Small intestine (tissue), 7 donors: ENCODE measurements at regions not wholly inside any gene's neighbourhood (a gene's known extent, or its start where the extent isn't known, plus 50 kb on each side); places are given as distances from the start of the nearest gene placed in this dataset.
"Not testable (repeated sequence)": the region's sequence is repeated elsewhere in the genome, so short reads cannot be mapped to it uniquely, and the experiment has no call there.

Source experiments
- DNase-seq, 2 donors: peaks; one replicate each; pipeline versions ENCODE4 v3.0.0 to v3.0.0-alpha.2; 2013
- FAIRE-seq: peaks from 2 replicates; lab custom pipeline; 2012; peaks lifted over from hg19 to GRCh38; lab: Jason Lieb, UNC
- H3K27ac ChIP-seq, 3 donors: one replicate each; pipeline ENCODE4 v1.5.1; 2013; ENCODE audit warnings: low read length in 2 of 3, mild to moderate bottlenecking in 2 of 3, control low read depth in 1 of 3, inconsistent platforms in 1 of 3, low read depth in 1 of 3, moderate library complexity in 1 of 3
- H3K27me3 ChIP-seq, 3 donors: one replicate each; pipeline ENCODE4 v1.6.1; 2013; ENCODE audit warnings: low read length in 3 of 3, inconsistent platforms in 1 of 3; ENCODE audit not compliant: control insufficient read depth in 3 of 3, insufficient read depth in 3 of 3
- H3K36me3 ChIP-seq, 3 donors: one replicate each; pipeline ENCODE4 v1.6.1; 2013; ENCODE audit warnings: low read length in 3 of 3, inconsistent platforms in 1 of 3, low read depth in 1 of 3, mild to moderate bottlenecking in 1 of 3, moderate library complexity in 1 of 3; ENCODE audit not compliant: control insufficient read depth in 3 of 3, insufficient read depth in 2 of 3
- H3K4me1 ChIP-seq, 3 donors: one replicate each; pipeline ENCODE4 v1.6.1; 2013; ENCODE audit warnings: low read length in 2 of 3, inconsistent platforms in 1 of 3, low read depth in 1 of 3, mild to moderate bottlenecking in 1 of 3, moderate library complexity in 1 of 3; ENCODE audit not compliant: control insufficient read depth in 3 of 3, insufficient read depth in 2 of 3
- H3K4me3 ChIP-seq, 3 donors: one replicate each; pipeline ENCODE4 v1.5.1; 2013; ENCODE audit warnings: low read length in 3 of 3, control low read depth in 1 of 3, inconsistent platforms in 1 of 3, low read depth in 1 of 3, mild to moderate bottlenecking in 1 of 3, moderate library complexity in 1 of 3
- H3K9me3 ChIP-seq, 2 donors: one replicate each; pipeline ENCODE4 v1.6.1; 2013; ENCODE audit warnings: low read depth in 1 of 2, low read length in 1 of 2; ENCODE audit not compliant: control insufficient read depth in 2 of 2, insufficient read depth in 1 of 2
- WGBS, 3 donors: extraction: QIAGEN DNeasy Blood & Tissue Kit; methylation state at CpG; one replicate each; pipeline ENCODE4 v1.1.7; 2013; 5-methylcytosine and 5-hydroxymethylcytosine counted together
- donor health status: healthy with polysubstance abuse.
- donor health status: control.
- donor health status: control.
- donor health status: Bipolar disorder and iron deficiency.
- donor health status: healthy.

GRCh38 chr9:39579000-39579399, 223.5 kb downstream of the SPATA31A1 start:
- 46 to 69% (median 59%) methylated on average over 3 to 4 of the region's 4 CpGs for WGBS, 3 donors
- DNase-seq, H3K4me3 ChIP-seq, H3K27me3 ChIP-seq, H3K9me3 ChIP-seq, H3K36me3 ChIP-seq, H3K27ac ChIP-seq, FAIRE-seq, H3K4me1 ChIP-seq: not testable (repeated sequence)

GRCh38 chr9:39581296-39581695, 225.8 kb downstream of the SPATA31A1 start:
- not testable (repeated sequence) for DNase-seq, H3K27ac ChIP-seq, H3K27me3 ChIP-seq, H3K4me3 ChIP-seq, H3K9me3 ChIP-seq, FAIRE-seq, H3K36me3 ChIP-seq, H3K4me1 ChIP-seq
- 92 to 96% (median 93%) methylated on average over 2 to 3 of the region's 3 CpGs for WGBS, 3 donors

- H3K4me3 ChIP-seq, H3K27me3 ChIP-seq, H3K9me3 ChIP-seq, H3K27ac ChIP-seq, H3K36me3 ChIP-seq, DNase-seq, H3K4me1 ChIP-seq, FAIRE-seq: not testable (repeated sequence)
- 76 to 100% (median 89%) methylated on average over 1 of the region's 1 CpG for WGBS, 3 donors
These were observed 227.4 kb downstream of the SPATA31A1 start for GRCh38 chr9:39582677-39583412.

- H3K36me3 ChIP-seq, H3K4me3 ChIP-seq, H3K9me3 ChIP-seq, FAIRE-seq, H3K4me1 ChIP-seq, H3K27ac ChIP-seq, H3K27me3 ChIP-seq, DNase-seq: not testable (repeated sequence)
These were observed 227.9 kb downstream of the SPATA31A1 start for GRCh38 chr9:39583413-39583747.

- H3K4me1 ChIP-seq, H3K36me3 ChIP-seq, FAIRE-seq, H3K27me3 ChIP-seq, H3K27ac ChIP-seq, H3K9me3 ChIP-seq, H3K4me3 ChIP-seq, DNase-seq: not testable (repeated sequence)
- WGBS, 3 donors, result 88 to 91% (median 89%) methylated on average over 5 to 6 of the region's 7 CpGs
These were observed 229.8 kb downstream of the SPATA31A1 start for GRCh38 chr9:39585233-39585632.

- H3K36me3 ChIP-seq, result no peaks in the 10 kb centered on the region
- H3K4me1 ChIP-seq, result no peaks in the 10 kb centered on the region
- H3K4me3 ChIP-seq, result no peak overlapping the region
- FAIRE-seq, result no peak
- H3K27me3 ChIP-seq, result no peaks in the 10 kb centered on the region
- WGBS, 3 donors, result 86 to 89% (median 86%) methylated on average over 3 of the region's 3 CpGs
- DNase-seq, result peak in 1 of 2 donors; percentile 5
- H3K9me3 ChIP-seq, result peaks cover 0 to 3% of the 10 kb centered on the region in 2 donors
- H3K27ac ChIP-seq, result no peak overlapping the region
These were observed 232.5 kb downstream of the SPATA31A1 start for GRCh38 chr9:39587844-39588499.

- WGBS, 3 donors, result 63 to 68% (median 64%) methylated on average over 8 of the region's 8 CpGs
- H3K4me3 ChIP-seq, result no peak overlapping the region
- no peak overlapping the region for H3K27ac ChIP-seq
- no peaks in the 10 kb centered on the region for H3K27me3 ChIP-seq
- H3K36me3 ChIP-seq, result no peaks in the 10 kb centered on the region
- FAIRE-seq (no peak), DNase-seq (peak in 1 of 2 donors; percentile 1)
- H3K9me3 ChIP-seq, result peaks cover 0 to 3% of the 10 kb centered on the region in 2 donors
- H3K4me1 ChIP-seq, result no peaks in the 10 kb centered on the region
These were observed 233.2 kb downstream of the SPATA31A1 start for GRCh38 chr9:39588500-39589137.

- H3K36me3 ChIP-seq, H3K27me3 ChIP-seq, DNase-seq, H3K27ac ChIP-seq, FAIRE-seq, H3K4me3 ChIP-seq, H3K4me1 ChIP-seq, H3K9me3 ChIP-seq: not testable (repeated sequence)
- WGBS, 3 donors, result 27 to 63% (median 50%) methylated on average over 4 to 5 of the region's 24 CpGs
These were observed 248.6 kb downstream of the SPATA31A1 start for GRCh38 chr9:39604089-39604488.
